Suprapubic skin (tissue), 4 donors: ENCODE measurements at regions not wholly inside any gene's neighbourhood (a gene's known extent, or its start where the extent isn't known, plus 50 kb on each side); places are given as distances from the start of the nearest gene placed in this dataset.

Experiments
- EP300 ChIP-seq: sonication (generic); formaldehyde crosslinking; IDR thresholded peaks from one replicate; pipeline ENCODE4 v1.6.1; 2017; ENCODE audit warnings: antibody characterized with exemption
- POLR2A ChIP-seq, 2 donors: fragments of 450-650 bp; IDR thresholded peaks; one replicate each; pipeline ENCODE4 v1.6.1; 2017; ENCODE audit warnings: antibody characterized with exemption in 2 of 2, mild to moderate bottlenecking in 2 of 2, moderate library complexity in 2 of 2
- POLR2AphosphoS5 ChIP-seq, 3 donors: sonication (generic); formaldehyde crosslinking; IDR thresholded peaks; one replicate each; pipeline ENCODE4 v1.6.1; 2017; ENCODE audit warnings: antibody characterized with exemption in 3 of 3
- TF ChIP-seq, protein P1 (sequence below), 2 donors: fragments of 200-600 bp in 1 of 2; fragments of 450-650 bp in 1 of 2; sonication (generic) in 1 of 2; IDR thresholded peaks; one replicate each; pipeline ENCODE4 v1.5.1; 2016 to 2019; ENCODE audit warnings: antibody characterized with exemption in 2 of 2, mild to moderate bottlenecking in 1 of 2, moderate library complexity in 1 of 2

DNA sequence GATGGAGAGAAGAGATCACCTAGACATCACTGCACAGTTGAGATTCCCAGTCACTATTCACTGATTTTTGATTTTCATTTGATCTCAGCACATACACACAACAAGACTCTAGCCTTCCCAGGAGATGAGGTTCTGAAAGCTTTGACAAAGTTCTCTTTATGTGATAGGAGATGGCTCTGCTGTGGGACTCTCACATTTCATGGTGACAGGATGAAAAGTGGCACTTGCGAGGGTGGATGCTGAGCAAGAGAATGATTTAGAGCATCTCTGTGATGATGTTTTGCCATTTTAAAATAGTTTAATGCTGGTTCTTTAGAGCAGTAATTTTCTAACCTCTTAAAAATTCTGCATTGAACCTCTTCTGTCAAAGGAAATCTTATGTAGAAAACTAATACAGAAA lies 113.3 kb upstream of the CA10 start:
- TF ChIP-seq, protein P1, sequence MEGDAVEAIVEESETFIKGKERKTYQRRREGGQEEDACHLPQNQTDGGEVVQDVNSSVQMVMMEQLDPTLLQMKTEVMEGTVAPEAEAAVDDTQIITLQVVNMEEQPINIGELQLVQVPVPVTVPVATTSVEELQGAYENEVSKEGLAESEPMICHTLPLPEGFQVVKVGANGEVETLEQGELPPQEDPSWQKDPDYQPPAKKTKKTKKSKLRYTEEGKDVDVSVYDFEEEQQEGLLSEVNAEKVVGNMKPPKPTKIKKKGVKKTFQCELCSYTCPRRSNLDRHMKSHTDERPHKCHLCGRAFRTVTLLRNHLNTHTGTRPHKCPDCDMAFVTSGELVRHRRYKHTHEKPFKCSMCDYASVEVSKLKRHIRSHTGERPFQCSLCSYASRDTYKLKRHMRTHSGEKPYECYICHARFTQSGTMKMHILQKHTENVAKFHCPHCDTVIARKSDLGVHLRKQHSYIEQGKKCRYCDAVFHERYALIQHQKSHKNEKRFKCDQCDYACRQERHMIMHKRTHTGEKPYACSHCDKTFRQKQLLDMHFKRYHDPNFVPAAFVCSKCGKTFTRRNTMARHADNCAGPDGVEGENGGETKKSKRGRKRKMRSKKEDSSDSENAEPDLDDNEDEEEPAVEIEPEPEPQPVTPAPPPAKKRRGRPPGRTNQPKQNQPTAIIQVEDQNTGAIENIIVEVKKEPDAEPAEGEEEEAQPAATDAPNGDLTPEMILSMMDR (IDR thresholded peaks at IDR 0.05) = no peak
- no peak for TF ChIP-seq EP300
- no peak for TF ChIP-seq POLR2A (IDR thresholded peaks at IDR 0.05)
- TF ChIP-seq POLR2AphosphoS5 (IDR thresholded peaks at IDR 0.05) = no peak
